Astrocyte (in vitro differentiated cells and primary cell): ENCODE measurements at regions not wholly inside any gene's neighbourhood (a gene's known extent, or its start where the extent isn't known, plus 50 kb on each side); places are given as distances from the start of the nearest gene placed in this dataset.

Source experiments
- CTCF ChIP-seq: IDR thresholded peaks from 2 replicates; pipeline ENCODE4 v1.5.1; 2011; ENCODE audit warnings: low read depth, mild to moderate bottlenecking, inconsistent platforms, low read length, moderate library complexity; ENCODE audit not compliant: insufficient read depth
- EZH2 ChIP-seq: IDR thresholded peaks from 2 replicates; pipeline ENCODE4 v1.6.1; 2012; ENCODE audit warnings: mild to moderate bottlenecking, low read length, inconsistent platforms; ENCODE audit not compliant: insufficient read depth

GRCh38 chr1:193769651-193770050, 583.2 kb upstream of the B3GALT2 start:
- TF ChIP-seq CTCF: no peak
- TF ChIP-seq EZH2: no peak
